Testis (tissue), 2 donors: ENCODE measurements at regions not wholly inside any gene's neighbourhood (a gene's known extent, or its start where the extent isn't known, plus 50 kb on each side); places are given as distances from the start of the nearest gene placed in this dataset.

Experiments used
- POLR2A ChIP-seq: fragments of 450-650 bp; IDR thresholded peaks from one replicate; pipeline ENCODE4 v1.6.1; 2017; ENCODE audit warnings: antibody characterized with exemption, mild to moderate bottlenecking, moderate library complexity
- TF ChIP-seq, protein P1 (sequence below), 3 experiments: fragments of 450-650 bp in 2 of 3; fragments of 200-600 bp in 1 of 3; sonication (generic) in 1 of 3; IDR thresholded peaks; one replicate each; pipeline ENCODE4 v1.5.1; 2016 to 2019; ENCODE audit warnings: antibody characterized with exemption in 3 of 3, mild to moderate bottlenecking in 2 of 3, moderate library complexity in 1 of 3

DNA sequence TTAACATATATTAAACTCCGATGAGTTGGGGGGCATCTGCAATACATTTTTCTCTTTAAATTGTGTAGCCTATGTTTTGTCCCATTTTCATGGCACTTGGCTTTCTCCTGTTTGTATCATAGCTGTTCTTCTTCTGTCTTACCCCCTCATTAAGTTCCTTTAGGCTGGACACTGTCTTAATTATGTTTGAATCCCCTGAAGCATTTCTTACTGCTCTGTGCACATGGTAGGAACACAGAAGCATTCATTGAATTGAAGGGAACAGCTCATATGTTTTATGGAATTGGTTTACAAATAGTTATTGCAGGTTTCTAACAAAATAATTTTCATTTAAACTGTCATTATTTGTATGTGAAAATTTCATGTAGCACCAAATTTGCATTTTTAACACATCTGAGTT, 176.8 kb downstream of the TANC2 start:
- TF ChIP-seq, protein P1, sequence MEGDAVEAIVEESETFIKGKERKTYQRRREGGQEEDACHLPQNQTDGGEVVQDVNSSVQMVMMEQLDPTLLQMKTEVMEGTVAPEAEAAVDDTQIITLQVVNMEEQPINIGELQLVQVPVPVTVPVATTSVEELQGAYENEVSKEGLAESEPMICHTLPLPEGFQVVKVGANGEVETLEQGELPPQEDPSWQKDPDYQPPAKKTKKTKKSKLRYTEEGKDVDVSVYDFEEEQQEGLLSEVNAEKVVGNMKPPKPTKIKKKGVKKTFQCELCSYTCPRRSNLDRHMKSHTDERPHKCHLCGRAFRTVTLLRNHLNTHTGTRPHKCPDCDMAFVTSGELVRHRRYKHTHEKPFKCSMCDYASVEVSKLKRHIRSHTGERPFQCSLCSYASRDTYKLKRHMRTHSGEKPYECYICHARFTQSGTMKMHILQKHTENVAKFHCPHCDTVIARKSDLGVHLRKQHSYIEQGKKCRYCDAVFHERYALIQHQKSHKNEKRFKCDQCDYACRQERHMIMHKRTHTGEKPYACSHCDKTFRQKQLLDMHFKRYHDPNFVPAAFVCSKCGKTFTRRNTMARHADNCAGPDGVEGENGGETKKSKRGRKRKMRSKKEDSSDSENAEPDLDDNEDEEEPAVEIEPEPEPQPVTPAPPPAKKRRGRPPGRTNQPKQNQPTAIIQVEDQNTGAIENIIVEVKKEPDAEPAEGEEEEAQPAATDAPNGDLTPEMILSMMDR (IDR thresholded peaks at IDR 0.05) = no peak
- no peak for TF ChIP-seq POLR2A
